GM19452 (cell line): ENCODE measurements at regions not wholly inside any gene's neighbourhood (a gene's known extent, or its start where the extent isn't known, plus 50 kb on each side); places are given as distances from the start of the nearest gene placed in this dataset.

Source experiments
- ATAC-seq: cut with Tn5 transposase; IDR thresholded peaks from one replicate; pipeline ENCODE4 v1.9.1; 2021; ENCODE audit not compliant: unreplicated experiment

GRCh38 chr3:44074181-44074580 lies 167.5 kb upstream of the TOPAZ1 start:
- ATAC-seq, result no peak

GRCh38 chr3:44076221-44076829 lies 165.4 kb upstream of the TOPAZ1 start:
- no peak for ATAC-seq

GRCh38 chr3:44077267-44077666 lies 164.4 kb upstream of the TOPAZ1 start:
- ATAC-seq, result no peak

- no peak for ATAC-seq
These were observed 162.8 kb upstream of the TOPAZ1 start for GRCh38 chr3:44078863-44079262.

GRCh38 chr3:44079916-44080315 lies 161.8 kb upstream of the TOPAZ1 start:
- no peak for ATAC-seq

- no peak for ATAC-seq
These were observed 161.1 kb upstream of the TOPAZ1 start for GRCh38 chr3:44080474-44081072.

GRCh38 chr3:44090036-44090435 lies 151.7 kb upstream of the TOPAZ1 start:
- no peak for ATAC-seq

- no peak for ATAC-seq
These were observed 149.2 kb upstream of the TOPAZ1 start for GRCh38 chr3:44092497-44092896.

- ATAC-seq, result no peak
These were observed 148.2 kb upstream of the TOPAZ1 start for GRCh38 chr3:44093531-44093930.

- no peak for ATAC-seq
These were observed 142.8 kb upstream of the TOPAZ1 start for GRCh38 chr3:44098656-44099415.

- no peak for ATAC-seq
These were observed 142.0 kb upstream of the TOPAZ1 start for GRCh38 chr3:44099566-44100297.

GRCh38 chr3:44100298-44100695 lies 141.4 kb upstream of the TOPAZ1 start:
- no peak for ATAC-seq

- ATAC-seq, result no peak
These were observed 137.6 kb upstream of the TOPAZ1 start for GRCh38 chr3:44104043-44104442.

- ATAC-seq, result peak; percentile 95
These were observed 136.9 kb upstream of the TOPAZ1 start for GRCh38 chr3:44104668-44105321.

GRCh38 chr3:44105571-44105970 lies 136.1 kb upstream of the TOPAZ1 start:
- ATAC-seq, result no peak

GRCh38 chr3:44106756-44107155 lies 134.9 kb upstream of the TOPAZ1 start:
- ATAC-seq, result no peak

GRCh38 chr3:44108481-44108880 lies 133.2 kb upstream of the TOPAZ1 start:
- ATAC-seq, result no peak

GRCh38 chr3:44109771-44110361 lies 131.8 kb upstream of the TOPAZ1 start:
- no peak for ATAC-seq

- ATAC-seq, result no peak
These were observed 131.0 kb upstream of the TOPAZ1 start for GRCh38 chr3:44110648-44111047.

GRCh38 chr3:44111482-44111881 lies 130.2 kb upstream of the TOPAZ1 start:
- no peak for ATAC-seq

- no peak for ATAC-seq
These were observed 127.5 kb upstream of the TOPAZ1 start for GRCh38 chr3:44114142-44114541.
